Smooth muscle cell (in vitro differentiated cells): ENCODE measurements at regions not wholly inside any gene's neighbourhood (a gene's known extent, or its start where the extent isn't known, plus 50 kb on each side); places are given as distances from the start of the nearest gene placed in this dataset.
A peak's percentile ranks its signal among the peaks of the same experiment; 100 is the strongest.

Experiments used
- DNase-seq: peaks from one replicate; lab custom pipeline; 2025; ENCODE audit not compliant: unreplicated experiment; lab: John Stamatoyannopoulos, UW
- H2AFZ ChIP-seq: fragments of 200-600 bp; sonication (generic); 2 replicates; pipeline ENCODE4 v1.6.0; 2016; ENCODE audit warnings: antibody characterized with exemption, low read depth, mild to moderate bottlenecking
- H3F3A ChIP-seq: fragments of 200-600 bp; sonication (generic); 2 replicates; pipeline ENCODE4 v1.6.0; 2017; ENCODE audit warnings: antibody characterized with exemption, low read depth
- H3K27ac ChIP-seq: fragments of 200-600 bp; sonication (generic); 2 replicates; pipeline ENCODE4 v1.5.1; 2016; ENCODE audit warnings: low read depth, mild to moderate bottlenecking
- H3K27me3 ChIP-seq: fragments of 200-600 bp; sonication (generic); 2 replicates; pipeline ENCODE4 v1.6.1; 2016; ENCODE audit warnings: low read depth, mild to moderate bottlenecking
- H3K36me3 ChIP-seq: fragments of 200-600 bp; sonication (generic); 2 replicates; pipeline ENCODE4 v1.5.1; 2016; ENCODE audit warnings: low read depth
- H3K4me1 ChIP-seq: fragments of 200-600 bp; sonication (generic); 2 replicates; pipeline ENCODE4 v1.5.1; 2016; ENCODE audit warnings: low read depth
- H3K4me2 ChIP-seq: fragments of 200-600 bp; sonication (generic); 2 replicates; pipeline ENCODE4 v1.6.0; 2016; ENCODE audit warnings: mild to moderate bottlenecking
- H3K4me3 ChIP-seq: fragments of 200-600 bp; sonication (generic); 2 replicates; pipeline ENCODE4 v1.5.1; 2016; ENCODE audit warnings: mild to moderate bottlenecking
- H3K79me2 ChIP-seq: fragments of 200-600 bp; sonication (generic); 2 replicates; pipeline ENCODE4 v1.6.0; 2016; ENCODE audit warnings: low read depth, mild to moderate bottlenecking
- H3K9ac ChIP-seq: fragments of 200-600 bp; sonication (generic); 2 replicates; pipeline ENCODE4 v1.6.0; 2016; ENCODE audit warnings: low read depth
- H3K9me3 ChIP-seq: fragments of 200-600 bp; sonication (generic); replicated peaks from 2 replicates; pipeline ENCODE4 v1.5.1; 2016; ENCODE audit warnings: low read depth
- H4K20me1 ChIP-seq: fragments of 200-600 bp; sonication (generic); 2 replicates; pipeline ENCODE4 v1.6.0; 2016; ENCODE audit warnings: low read depth
- WGBS: methylation state at CpG from one replicate; pipeline ENCODE4 v1.1.7; 2016; ENCODE audit warnings: low lambda C conversion rate; 5-methylcytosine and 5-hydroxymethylcytosine counted together
- TF ChIP-seq, protein P1 (sequence below): fragments of 200-600 bp; sonication (generic); IDR thresholded peaks from 2 replicates; pipeline ENCODE4 v1.5.1; 2017; ENCODE audit warnings: borderline replicate concordance, mild to moderate bottlenecking, antibody characterized with exemption; ENCODE audit not compliant: insufficient read depth, poor library complexity, severe bottlenecking

DNA sequence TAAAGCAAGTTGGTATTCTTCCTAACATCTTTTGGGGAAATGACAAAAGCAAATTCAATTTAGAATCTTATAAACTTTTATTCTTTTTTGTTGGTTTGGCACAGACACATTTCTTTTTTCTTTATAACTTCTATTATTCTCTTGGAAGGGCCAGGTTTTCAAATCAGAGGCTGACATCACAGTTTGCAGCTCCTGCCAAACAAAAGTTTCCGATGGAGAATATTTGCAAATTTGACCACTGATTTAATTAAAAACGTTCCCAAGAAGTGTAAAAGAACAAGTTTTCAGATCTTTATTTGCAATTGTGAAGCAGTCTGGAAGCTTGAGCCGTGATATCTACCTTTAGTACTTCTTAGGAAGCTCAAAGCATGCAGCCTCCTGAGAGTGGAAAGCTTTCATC, 53.8 kb upstream of the CD83 start:
- Histone ChIP-seq H3K36me3 (no peaks in the 10 kb centered on the region), H3K4me3 (no peak overlapping the region), H3K27ac (no peak overlapping the region), H3K79me2 (no peaks in the 10 kb centered on the region), H3K27me3 (peaks cover 6% of the 10 kb centered on the region), H4K20me1 (no peaks in the 10 kb centered on the region), H3K4me1 (no peaks in the 10 kb centered on the region), H3K9me3 (no peaks in the 10 kb centered on the region), H2AFZ (no peak overlapping the region), H3F3A (no peaks in the 10 kb centered on the region), H3K4me2 (no peak overlapping the region), H3K9ac (no peak overlapping the region)
- no peak for DNase-seq
- TF ChIP-seq, protein P1, sequence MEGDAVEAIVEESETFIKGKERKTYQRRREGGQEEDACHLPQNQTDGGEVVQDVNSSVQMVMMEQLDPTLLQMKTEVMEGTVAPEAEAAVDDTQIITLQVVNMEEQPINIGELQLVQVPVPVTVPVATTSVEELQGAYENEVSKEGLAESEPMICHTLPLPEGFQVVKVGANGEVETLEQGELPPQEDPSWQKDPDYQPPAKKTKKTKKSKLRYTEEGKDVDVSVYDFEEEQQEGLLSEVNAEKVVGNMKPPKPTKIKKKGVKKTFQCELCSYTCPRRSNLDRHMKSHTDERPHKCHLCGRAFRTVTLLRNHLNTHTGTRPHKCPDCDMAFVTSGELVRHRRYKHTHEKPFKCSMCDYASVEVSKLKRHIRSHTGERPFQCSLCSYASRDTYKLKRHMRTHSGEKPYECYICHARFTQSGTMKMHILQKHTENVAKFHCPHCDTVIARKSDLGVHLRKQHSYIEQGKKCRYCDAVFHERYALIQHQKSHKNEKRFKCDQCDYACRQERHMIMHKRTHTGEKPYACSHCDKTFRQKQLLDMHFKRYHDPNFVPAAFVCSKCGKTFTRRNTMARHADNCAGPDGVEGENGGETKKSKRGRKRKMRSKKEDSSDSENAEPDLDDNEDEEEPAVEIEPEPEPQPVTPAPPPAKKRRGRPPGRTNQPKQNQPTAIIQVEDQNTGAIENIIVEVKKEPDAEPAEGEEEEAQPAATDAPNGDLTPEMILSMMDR = no peak
- WGBS = 68% methylated on average over 3 of the region's 3 CpGs

DNA sequence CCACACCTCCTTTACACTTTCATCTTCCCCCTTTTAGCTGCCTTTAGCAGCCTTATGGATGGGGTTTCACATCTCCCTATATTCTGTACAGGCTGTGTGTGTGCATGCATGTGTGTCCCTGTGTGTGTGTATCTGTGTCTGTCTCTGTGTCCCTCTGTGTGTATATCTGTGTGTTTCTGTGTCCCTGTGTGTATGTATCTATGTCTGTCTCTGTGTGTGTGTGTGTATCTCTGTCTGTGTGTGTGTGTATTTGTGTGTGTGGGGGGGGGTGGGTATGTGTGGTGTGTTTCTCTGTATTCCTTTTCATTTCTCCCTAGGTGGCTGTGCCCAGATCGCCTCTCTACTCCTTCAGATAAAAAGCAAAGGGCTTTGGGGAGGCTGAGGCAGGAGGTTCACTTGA, 52.2 kb upstream of the CD83 start:
- Histone ChIP-seq H3F3A (no peaks in the 10 kb centered on the region), H4K20me1 (no peaks in the 10 kb centered on the region), H3K4me3 (no peak overlapping the region), H3K27ac (no peak overlapping the region), H2AFZ (no peak overlapping the region), H3K4me2 (no peak overlapping the region), H3K27me3 (no peaks in the 10 kb centered on the region), H3K9me3 (no peaks in the 10 kb centered on the region), H3K79me2 (no peaks in the 10 kb centered on the region), H3K4me1 (no peaks in the 10 kb centered on the region), H3K9ac (no peak overlapping the region), H3K36me3 (no peaks in the 10 kb centered on the region)
- TF ChIP-seq, protein P1 = no peak
- WGBS = 94% methylated on average over 1 of the region's 1 CpG
- DNase-seq = no peak

DNA sequence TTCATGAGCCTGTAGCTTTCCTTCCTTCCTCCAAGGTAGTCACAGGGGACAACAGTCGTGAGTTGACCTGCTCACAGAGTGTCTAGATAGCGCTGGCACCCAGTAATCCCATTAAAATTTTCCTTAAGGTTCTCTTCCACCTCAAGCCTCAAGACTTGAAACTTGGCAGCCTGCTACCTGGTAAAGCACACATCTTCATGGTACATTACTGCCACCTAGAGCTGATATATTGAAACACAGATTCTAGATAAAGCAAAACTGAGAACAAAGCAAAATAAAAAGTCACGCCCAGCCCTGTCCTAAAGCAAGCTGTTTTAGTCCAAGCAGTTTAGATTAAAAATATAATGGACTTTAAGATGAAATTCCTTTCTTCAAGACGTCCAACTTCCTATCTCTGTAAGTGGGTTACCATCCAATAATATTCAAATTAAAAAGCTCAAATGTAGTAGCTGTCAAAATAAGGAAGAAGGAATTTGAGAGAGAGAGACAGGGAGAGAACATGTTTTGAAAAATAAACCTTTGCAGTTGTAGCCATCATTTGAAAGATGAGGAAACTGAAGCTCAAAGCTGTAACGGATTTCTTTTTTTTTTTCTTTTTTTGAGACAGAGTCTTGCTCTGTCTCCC, 50.7 kb upstream of the CD83 start:
- TF ChIP-seq, protein P1 = peak; percentile 62
- 21% methylated on average over 5 of the region's 5 CpGs for WGBS
- Histone ChIP-seq H3K36me3 (no peaks in the 10 kb centered on the region), H2AFZ (no peak overlapping the region), H4K20me1 (no peaks in the 10 kb centered on the region), H3K9ac (no peak overlapping the region), H3K27me3 (no peaks in the 10 kb centered on the region), H3F3A (no peaks in the 10 kb centered on the region), H3K4me1 (no peaks in the 10 kb centered on the region), H3K9me3 (no peaks in the 10 kb centered on the region), H3K79me2 (no peaks in the 10 kb centered on the region), H3K27ac (peak overlapping the region; percentile 38), H3K4me3 (no peak overlapping the region), H3K4me2 (no peak overlapping the region)
- DNase-seq = no peak

DNA sequence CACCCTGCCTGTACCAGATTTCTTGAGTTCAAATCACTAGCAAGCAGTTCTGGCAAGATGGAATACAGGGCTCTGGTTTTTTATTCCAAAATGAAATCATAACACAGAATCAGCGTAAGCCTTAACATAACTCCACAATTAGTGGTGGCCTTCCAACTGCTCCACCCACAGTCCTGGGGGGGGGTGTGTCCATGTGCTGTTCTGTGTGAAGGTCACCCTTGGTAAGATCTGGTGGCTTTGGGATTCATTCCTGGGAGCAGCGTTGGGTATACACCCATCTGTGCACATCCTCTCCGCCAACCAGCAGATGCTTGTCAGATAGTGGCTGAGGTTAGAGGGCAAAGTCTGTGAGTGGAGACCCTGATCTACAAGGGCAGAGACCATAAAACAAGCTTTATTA, 49.9 kb upstream of the CD83 start:
- no peak for DNase-seq
- Histone ChIP-seq H3K27ac (peak overlapping the region; percentile 38), H4K20me1 (no peaks in the 10 kb centered on the region), H3K36me3 (no peaks in the 10 kb centered on the region), H2AFZ (no peak overlapping the region), H3K4me1 (no peaks in the 10 kb centered on the region), H3K4me3 (no peak overlapping the region), H3K4me2 (peak overlapping the region; percentile 2), H3K79me2 (no peaks in the 10 kb centered on the region), H3K27me3 (no peaks in the 10 kb centered on the region), H3F3A (no peaks in the 10 kb centered on the region), H3K9me3 (no peaks in the 10 kb centered on the region), H3K9ac (no peak overlapping the region)
- TF ChIP-seq, protein P1 = no peak
- 82% methylated on average over 3 of the region's 3 CpGs for WGBS
